NCI-H69 (cell line): ENCODE measurements at regions not wholly inside any gene's neighbourhood (a gene's known extent, or its start where the extent isn't known, plus 50 kb on each side); places are given as distances from the start of the nearest gene placed in this dataset.

ENCODE experiments used
- DNase-seq: peaks from one replicate; lab custom pipeline; 2025; lab: John Stamatoyannopoulos, UW

DNA sequence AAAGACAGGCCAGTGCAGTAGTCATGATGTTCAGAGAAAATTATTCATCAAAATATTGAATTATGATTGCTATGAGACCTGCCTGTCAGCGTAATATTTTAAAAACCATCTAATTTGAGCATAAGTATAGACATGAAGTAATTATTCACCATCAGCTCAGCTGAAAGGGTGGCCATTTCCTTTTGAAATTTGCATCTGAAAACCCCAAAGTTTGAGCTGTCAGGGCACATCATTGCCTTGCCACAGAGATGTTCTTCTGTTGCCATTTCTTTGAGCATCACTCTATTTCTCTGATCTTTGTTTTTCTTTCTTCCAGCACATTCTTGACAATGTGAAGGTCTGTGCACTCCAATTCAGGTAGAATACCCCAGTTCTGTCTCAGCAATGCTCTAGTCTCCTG, 147.5 kb upstream of the RHOBTB1 start:
- DNase-seq, result no peak

DNA sequence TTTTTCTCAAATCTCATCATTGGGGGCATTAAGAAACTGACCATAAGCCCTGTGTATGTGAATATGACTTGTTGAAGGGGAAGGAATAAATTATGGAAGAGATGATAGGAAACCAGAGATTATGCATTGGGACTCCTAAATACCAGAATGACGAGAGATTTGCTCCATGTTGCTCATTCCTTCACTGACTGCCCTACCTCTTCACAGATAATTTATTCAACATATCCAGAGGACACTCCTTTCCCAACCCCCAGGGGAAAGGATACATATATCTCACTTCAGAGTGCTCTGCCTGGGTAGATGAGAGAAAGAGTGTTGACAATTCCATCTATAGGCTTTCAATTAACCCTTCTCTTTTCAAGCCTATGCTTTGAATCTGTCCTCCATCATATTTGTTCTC, 145.3 kb upstream of the RHOBTB1 start:
- no peak for DNase-seq

- no peak for DNase-seq
Observed at GRCh38 chr10:61084493-61084892, 140.5 kb upstream of the RHOBTB1 start.

- DNase-seq, result no peak
Observed at GRCh38 chr10:61081301-61081700, 137.3 kb upstream of the RHOBTB1 start.

GRCh38 chr10:61078542-61079275, 134.7 kb upstream of the RHOBTB1 start:
- DNase-seq, result peak; percentile 5

DNA sequence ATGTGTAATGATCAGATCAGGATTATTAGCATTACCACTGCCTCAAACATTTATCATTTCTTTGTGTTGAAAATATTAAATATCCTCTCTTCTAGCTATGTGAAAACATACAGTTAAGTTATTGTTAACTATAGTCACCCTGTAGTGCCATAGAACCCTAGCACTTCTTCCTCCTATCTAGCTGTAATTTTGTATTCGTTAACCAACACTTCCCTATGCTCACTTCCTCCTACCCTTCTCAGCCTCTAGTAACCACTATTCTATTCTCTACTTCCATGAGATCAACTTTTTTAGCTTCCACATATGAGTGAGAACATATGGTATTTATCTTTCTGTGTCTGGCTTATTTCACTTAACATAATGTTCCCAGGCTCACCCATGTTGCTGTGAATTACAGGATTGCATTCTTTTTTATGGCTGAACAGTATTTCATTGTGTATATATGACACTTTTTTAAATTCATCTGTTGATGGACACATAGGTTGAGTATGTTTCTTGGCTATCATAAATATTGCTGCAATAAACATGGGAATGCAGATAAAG, 132.7 kb upstream of the RHOBTB1 start:
- no peak for DNase-seq

DNA sequence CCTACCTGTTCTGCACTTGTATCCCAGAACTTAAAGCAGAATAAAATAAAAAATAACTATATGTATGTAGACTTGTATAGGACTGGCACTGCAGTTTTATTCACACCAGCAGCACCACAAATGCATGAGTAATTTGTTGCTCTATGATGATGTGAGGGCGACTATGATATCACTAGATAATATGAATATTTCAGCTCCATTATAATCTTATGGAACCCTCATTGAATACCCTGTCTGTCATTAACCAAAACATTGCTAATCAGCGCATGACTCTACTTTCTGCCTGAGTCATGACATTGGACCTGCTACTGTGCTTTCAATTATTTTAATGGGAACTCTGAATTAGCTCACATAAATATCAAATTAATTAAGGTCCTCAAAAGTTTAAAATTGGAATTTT, 129.4 kb upstream of the RHOBTB1 start:
- no peak for DNase-seq

- peak; percentile 89 for DNase-seq
Observed at GRCh38 chr10:61071580-61071979, 127.6 kb upstream of the RHOBTB1 start.

DNA sequence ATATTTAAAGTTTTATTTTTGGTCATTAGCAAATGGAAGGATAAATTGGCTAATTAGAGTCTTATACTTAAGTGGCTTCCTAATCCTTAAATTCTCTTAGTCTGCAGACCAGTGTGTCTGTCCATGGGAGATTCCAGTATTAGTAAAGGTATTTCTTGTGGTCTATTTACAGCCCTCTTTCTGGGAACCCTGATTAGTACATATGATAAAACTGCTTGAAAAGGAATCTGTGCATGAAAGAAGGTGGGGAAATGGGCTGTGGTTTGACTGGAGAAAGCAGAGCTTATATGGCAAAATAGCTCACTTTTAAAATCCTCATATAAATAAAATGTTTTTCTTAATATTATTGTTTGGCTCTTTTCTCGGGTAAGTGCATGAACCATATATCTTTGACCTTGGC, 124.5 kb upstream of the RHOBTB1 start:
- no peak for DNase-seq

DNA sequence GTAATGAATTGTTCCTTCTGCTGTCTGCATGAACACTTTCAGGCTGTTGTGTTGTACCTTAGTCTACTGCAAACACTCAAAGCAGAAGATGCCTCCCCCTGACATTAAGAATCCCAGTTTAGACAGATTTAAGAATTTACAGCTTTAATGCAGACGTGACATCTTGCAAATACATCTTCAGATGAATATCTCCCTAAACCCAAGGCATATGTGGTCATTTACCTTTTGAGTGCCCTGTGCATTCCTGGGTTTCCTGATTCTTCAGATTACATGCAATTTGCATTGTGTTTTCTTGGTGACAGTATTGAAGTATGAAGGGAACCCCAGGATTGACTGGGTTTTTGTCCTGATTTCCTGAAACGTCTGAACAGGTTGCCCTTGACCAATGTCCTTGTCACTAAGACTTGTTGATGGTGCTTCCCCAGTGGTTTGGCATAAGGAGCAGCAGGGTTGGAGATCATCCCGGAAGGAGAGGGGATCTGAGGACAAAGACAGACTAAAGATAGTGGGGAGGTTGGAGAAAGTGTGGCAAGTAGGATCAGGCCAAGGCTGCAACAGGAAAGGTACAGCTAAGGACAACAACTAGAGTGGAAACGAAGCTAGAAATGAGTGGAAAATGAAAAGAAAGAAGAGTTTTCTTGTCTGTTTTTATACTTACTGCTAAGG, 123.8 kb upstream of the RHOBTB1 start:
- DNase-seq, result no peak

DNA sequence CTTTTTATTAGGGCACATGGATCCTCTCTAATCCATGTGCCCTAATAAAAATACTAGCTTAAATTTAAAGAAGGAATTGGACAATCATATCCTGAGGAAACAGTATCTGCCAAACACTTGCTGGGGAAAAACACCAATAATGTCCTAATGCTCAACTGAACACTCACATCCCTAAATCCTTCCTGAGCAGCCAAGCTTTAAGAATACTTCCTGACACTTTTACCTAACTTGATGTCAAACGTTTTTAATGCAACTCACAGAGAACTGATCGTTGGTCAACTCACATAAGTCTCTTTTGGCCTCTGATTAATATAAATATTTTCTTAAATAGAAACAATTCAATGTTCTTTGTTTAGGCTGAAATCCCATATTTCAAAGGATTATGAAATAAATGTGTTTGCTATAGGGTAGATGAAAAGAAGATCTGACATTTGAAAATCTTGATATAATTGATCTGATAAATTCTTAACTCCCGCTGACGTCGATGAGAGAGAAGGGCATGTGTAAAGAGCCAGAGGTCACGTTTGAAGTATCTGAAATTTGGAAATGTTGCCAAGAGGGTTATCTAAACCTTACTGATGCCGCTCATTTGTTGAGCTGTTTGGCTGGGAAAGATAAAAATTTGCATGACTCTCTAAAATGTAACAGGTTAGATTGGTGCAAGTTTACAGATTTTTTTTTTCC, 122.8 kb upstream of the RHOBTB1 start:
- DNase-seq, result no peak

GRCh38 chr10:61065051-61065450, 121.1 kb upstream of the RHOBTB1 start:
- DNase-seq, result no peak

DNA sequence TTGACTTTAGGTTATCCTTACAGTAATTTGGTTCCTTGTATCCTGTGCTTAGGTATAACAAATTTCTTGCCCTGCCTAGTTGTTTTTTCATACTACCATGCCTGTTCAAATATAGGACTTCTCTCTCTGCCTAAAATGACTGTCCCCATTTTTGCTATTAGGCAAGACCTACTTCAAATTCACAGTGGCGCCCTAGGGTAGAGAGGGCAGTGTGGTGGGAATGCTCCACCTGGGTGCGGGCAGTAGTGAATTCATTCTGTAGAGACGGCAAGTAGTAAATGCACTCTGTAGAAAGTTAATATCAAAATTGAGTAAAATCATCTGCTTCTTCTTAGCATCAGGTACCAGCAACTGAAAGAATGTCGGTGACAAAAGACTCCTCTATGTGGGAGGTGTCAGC, 120.4 kb upstream of the RHOBTB1 start:
- no peak for DNase-seq

DNA sequence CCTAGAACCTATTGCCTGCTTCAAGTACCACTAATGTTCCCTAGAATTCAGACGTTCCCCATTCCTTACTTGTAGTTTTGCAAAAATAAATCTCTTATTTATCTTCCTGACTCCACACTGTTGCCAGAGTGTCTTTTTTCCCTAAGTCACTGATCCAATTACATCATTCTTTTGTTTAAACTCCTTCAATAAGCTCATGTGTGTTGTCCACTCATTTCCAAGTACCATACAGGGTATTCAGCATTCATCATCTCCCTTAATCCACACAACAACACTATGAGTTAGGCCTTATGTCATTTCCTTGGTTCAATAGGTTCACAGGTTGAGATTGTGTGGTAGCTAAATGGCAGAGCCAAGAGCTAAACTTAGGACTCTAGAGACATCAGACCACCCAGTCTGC, 119.9 kb upstream of the RHOBTB1 start:
- DNase-seq, result no peak

DNA sequence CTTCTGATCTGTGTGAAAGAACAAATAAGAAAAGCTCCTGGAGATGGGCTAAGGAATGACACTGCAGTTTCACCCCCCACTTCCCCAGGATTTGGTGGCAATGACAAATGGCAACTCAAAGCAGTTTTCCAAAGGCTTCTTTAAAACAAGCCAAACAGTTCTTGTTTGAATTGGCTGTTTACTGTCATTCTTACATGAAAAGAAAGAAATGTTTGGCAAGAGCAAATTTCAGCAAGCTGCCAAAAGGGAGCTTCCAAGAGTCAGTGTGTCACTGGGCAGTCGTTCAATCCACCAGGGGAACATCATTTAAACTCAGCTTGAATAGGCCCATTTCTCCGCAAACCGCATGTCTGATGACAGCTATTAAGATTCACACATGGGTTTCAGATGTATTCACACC, 119.0 kb upstream of the RHOBTB1 start:
- peak; percentile 47 for DNase-seq

- DNase-seq, result no peak
Observed at GRCh38 chr10:61061923-61062504, 118.0 kb upstream of the RHOBTB1 start.

DNA sequence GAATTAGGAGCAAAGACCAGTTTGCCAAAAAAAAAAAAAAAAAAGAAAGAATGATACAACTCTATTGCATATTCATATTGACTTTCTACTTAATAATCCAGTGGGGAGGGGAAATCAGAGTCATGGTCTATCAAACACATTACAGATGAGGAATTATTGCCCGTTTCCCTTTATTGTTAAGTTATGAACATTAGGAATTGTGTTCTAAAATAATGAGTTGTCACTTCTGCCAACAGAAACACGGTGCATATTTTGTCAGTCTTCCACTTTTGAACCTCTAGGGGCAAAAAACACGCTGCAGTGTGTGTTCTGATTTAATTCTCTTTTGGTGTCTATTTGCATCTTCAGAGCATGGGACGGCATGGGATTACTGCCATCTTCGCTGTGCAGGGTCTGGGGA, 115.7 kb upstream of the RHOBTB1 start:
- no peak for DNase-seq

DNA sequence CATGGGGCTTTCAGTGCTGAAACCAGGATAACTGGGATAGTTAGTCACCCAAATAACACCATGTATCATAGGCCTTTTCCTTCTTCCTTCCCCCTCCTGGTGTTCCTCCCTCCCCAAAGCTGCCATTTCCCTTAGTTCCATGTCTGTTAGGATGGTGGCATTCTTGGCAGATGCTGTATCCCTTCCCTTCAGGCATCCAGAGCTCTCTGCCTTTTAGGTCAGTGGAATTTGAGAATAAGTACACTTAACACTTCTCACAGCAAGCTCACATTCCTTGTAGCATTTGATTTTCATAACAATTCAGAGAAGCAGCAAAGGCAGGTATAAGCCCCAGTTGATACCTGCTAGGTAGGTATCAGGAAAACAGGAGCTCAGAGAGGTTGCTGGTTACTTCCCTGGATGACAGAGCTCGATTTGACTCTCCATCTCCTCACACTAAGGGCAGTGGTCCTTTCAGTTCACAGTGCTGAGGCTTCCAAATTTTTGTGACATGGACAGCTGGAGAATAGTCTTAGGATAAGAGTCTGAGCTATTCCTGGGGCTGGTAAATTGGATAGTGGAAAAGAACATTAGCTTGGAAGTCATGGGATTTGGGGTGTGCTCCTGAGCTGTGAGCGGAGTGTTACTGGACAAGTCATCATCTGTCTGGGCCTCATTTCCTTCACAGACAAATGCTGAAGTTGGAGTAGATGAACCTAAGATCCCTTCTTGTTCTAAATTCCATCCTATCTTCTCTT, 108.7 kb upstream of the RHOBTB1 start:
- DNase-seq, result no peak

- DNase-seq, result no peak
Observed at GRCh38 chr10:61051344-61051743, 107.4 kb upstream of the RHOBTB1 start.

DNA sequence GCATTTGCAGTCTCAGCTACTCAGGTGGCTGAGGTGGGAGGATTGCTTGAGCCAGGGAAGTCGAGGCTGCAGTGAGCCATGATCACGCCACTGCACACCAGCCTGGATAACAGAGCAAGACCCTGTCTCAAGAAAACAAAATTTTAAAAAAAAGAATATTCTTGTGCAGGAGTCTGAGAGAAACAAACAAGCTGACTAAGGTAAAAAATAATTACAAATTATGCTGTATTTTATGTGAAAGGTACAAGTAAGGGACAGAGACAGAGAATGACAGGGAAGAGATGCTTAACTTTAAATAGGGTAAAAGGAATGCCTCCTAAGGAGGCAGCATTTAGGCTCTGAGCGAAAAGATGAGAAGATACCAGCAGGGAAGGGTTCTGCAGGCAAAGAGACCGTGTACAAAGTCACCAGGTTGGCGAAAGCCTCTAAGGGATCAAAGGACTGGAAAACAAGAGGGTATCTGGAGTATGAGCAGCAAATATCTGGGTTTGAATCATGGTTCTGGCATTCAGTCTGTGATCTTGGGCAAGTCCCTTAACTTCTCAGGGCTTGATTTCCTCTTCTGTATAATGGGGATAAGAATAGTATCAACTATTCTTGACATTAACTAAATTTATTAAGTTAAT, 106.2 kb upstream of the RHOBTB1 start:
- DNase-seq, result no peak

DNA sequence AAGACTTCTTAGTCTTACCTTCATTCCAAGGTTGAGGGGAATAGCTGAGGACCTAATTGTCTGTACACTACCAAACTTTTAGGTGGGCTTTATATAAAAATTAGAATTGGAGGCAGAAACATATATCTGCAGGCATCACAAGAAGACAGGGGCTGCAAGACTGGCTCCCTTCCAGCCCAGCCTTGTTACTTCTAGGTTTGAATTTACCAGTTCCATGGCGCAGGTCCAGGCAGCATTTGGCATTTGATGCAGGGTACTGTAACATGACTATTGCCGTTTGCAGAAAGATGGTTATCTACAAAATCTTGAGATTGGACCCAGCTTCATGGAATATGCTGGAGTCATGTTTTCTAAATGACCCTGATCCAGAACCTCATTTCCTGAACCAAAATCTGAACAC, 105.4 kb upstream of the RHOBTB1 start:
- DNase-seq, result peak; percentile 67
